ENCODE measurements at regions not wholly inside any gene's neighbourhood (a gene's known extent, or its start where the extent isn't known, plus 50 kb on each side); places are given as distances from the start of the nearest gene placed in this dataset.

- TF ChIP-seq CTCF (IDR thresholded peaks at IDR 0.05) (no peak), POLR2A (IDR thresholded peaks at IDR 0.05) (no peak), POLR2AphosphoS5 (IDR thresholded peaks at IDR 0.05) (no peak)
These were observed 569.6 kb downstream of the EPHB1 start for GRCh38 chr3:135364676-135365075.
